ENCODE measurements at regions not wholly inside any gene's neighbourhood (a gene's known extent, or its start where the extent isn't known, plus 50 kb on each side); places are given as distances from the start of the nearest gene placed in this dataset.
A peak's percentile ranks its signal among the peaks of the same experiment; 100 is the strongest.

DNA sequence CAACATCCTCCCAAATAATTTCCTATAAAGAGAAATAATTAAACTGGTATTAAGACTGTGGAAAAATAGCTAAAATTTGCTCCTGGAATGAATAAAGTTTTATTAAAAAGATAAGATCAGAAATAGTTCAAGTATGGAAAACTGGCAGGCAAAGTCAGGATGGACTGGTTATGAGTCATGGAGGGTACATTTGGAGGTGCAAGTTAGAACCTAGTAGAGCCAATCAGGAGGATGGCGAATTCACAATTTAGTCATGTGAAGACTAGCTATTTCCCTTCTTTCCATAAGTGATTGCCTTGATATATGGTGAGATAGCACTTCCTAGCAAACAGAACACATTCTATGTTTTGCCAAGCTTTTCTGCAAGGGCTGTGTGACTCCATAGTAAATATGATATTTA lies 1303.5 kb downstream of the EFNA5 start:
- H3K9me3 ChIP-seq (ENCODE audit: insufficient read depth, low read depth, low read length) = no peaks in the 10 kb centered on the region
- no peaks in the 10 kb centered on the region for H3K4me1 ChIP-seq (ENCODE audit: insufficient read depth, low read length)
- H3K4me3 ChIP-seq (ENCODE audit: low read length) = no peak overlapping the region
- no peaks in the 10 kb centered on the region for H3K36me3 ChIP-seq (ENCODE audit: insufficient read depth, low read length)
- no peak overlapping the region for H3K9ac ChIP-seq (ENCODE audit: low read depth, low read length)
- 89% methylated on average over 1 of the region's 1 CpG for WGBS
- H3K27me3 ChIP-seq (ENCODE audit: insufficient read depth, low read length) = no peaks in the 10 kb centered on the region
- H3K27ac ChIP-seq (ENCODE audit: low read depth, low read length) = no peak overlapping the region

- no peak overlapping the region for H3K4me3 ChIP-seq (ENCODE audit: low read length)
- no peaks in the 10 kb centered on the region for H3K36me3 ChIP-seq (ENCODE audit: insufficient read depth, low read length)
- H3K27ac ChIP-seq (ENCODE audit: low read depth, low read length) = no peak overlapping the region
- no peaks in the 10 kb centered on the region for H3K4me1 ChIP-seq (ENCODE audit: insufficient read depth, low read length)
- no peak overlapping the region for H3K9ac ChIP-seq (ENCODE audit: low read depth, low read length)
- 0 out of 2 replicates have a peak, but pooled peaks cover 4% of the 10 kb centered on the region for H3K9me3 ChIP-seq (ENCODE audit: insufficient read depth, low read depth, low read length)
- 100% methylated on average over 1 of the region's 1 CpG for WGBS
- H3K27me3 ChIP-seq (ENCODE audit: insufficient read depth, low read length) = no peaks in the 10 kb centered on the region
Measured at GRCh38 chr5:106363578-106363977, 1307.2 kb downstream of the EFNA5 start.

GRCh38 chr5:106361905-106362304 lies 1308.8 kb downstream of the EFNA5 start:
- 96% methylated on average over 1 of the region's 1 CpG for WGBS
- no peak overlapping the region for H3K9ac ChIP-seq (ENCODE audit: low read depth, low read length)
- no peak overlapping the region for H3K4me3 ChIP-seq (ENCODE audit: low read length)
- no peak overlapping the region for H3K27ac ChIP-seq (ENCODE audit: low read depth, low read length)
- no peaks in the 10 kb centered on the region for H3K36me3 ChIP-seq (ENCODE audit: insufficient read depth, low read length)
- H3K9me3 ChIP-seq (ENCODE audit: insufficient read depth, low read depth, low read length) = 0 out of 2 replicates have a peak, but pooled peaks cover 4% of the 10 kb centered on the region
- H3K4me1 ChIP-seq (ENCODE audit: insufficient read depth, low read length) = no peaks in the 10 kb centered on the region
- H3K27me3 ChIP-seq (ENCODE audit: insufficient read depth, low read length) = no peaks in the 10 kb centered on the region

DNA sequence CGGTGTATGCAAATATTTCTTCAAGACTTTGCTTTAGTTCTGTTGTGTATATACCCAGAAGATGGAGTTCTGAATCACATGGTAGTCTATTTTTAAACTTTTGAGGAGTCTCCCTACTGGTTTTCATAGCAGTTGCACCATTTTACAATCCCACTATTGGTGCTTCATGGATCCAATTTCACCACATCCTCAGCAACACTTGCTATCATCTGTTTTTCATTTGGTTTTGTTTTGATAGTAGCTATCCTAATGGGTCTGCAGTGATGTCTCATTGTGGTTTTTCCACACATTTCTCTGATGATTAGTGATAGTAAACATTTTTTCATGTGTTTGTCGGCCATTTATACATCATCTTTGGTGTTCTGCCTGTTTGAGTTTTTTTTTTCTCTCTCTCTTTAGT lies 1339.3 kb downstream of the EFNA5 start:
- 100% methylated on average over 1 of the region's 2 CpGs for WGBS
- Histone ChIP-seq H3K9ac (ENCODE audit: low read depth, low read length) (no peak overlapping the region), H3K4me3 (ENCODE audit: low read length) (no peak overlapping the region), H3K4me1 (ENCODE audit: insufficient read depth, low read length) (no peaks in the 10 kb centered on the region), H3K27me3 (ENCODE audit: insufficient read depth, low read length) (no peaks in the 10 kb centered on the region), H3K9me3 (ENCODE audit: insufficient read depth, low read depth, low read length) (0 out of 2 replicates have a peak, but pooled peaks cover 4% of the 10 kb centered on the region), H3K36me3 (ENCODE audit: insufficient read depth, low read length) (no peaks in the 10 kb centered on the region), H3K27ac (ENCODE audit: low read depth, low read length) (no peak overlapping the region)

GRCh38 chr5:106324356-106324755 lies 1346.4 kb downstream of the EFNA5 start:
- 91% methylated on average over 2 of the region's 2 CpGs for WGBS
- no peaks in the 10 kb centered on the region for H3K27me3 ChIP-seq (ENCODE audit: insufficient read depth, low read length)
- H3K36me3 ChIP-seq (ENCODE audit: insufficient read depth, low read length) = no peaks in the 10 kb centered on the region
- H3K27ac ChIP-seq (ENCODE audit: low read depth, low read length) = no peak overlapping the region
- H3K4me1 ChIP-seq (ENCODE audit: insufficient read depth, low read length) = no peaks in the 10 kb centered on the region
- H3K9ac ChIP-seq (ENCODE audit: low read depth, low read length) = no peak overlapping the region
- no peak overlapping the region for H3K4me3 ChIP-seq (ENCODE audit: low read length)
- H3K9me3 ChIP-seq (ENCODE audit: insufficient read depth, low read depth, low read length) = no peaks in the 10 kb centered on the region

- Histone ChIP-seq H3K36me3 (ENCODE audit: insufficient read depth, low read length) (no peaks in the 10 kb centered on the region), H3K4me1 (ENCODE audit: insufficient read depth, low read length) (no peaks in the 10 kb centered on the region), H3K27ac (ENCODE audit: low read depth, low read length) (no peak overlapping the region), H3K9ac (ENCODE audit: low read depth, low read length) (no peak overlapping the region), H3K9me3 (ENCODE audit: insufficient read depth, low read depth, low read length) (no peaks in the 10 kb centered on the region), H3K27me3 (ENCODE audit: insufficient read depth, low read length) (no peaks in the 10 kb centered on the region), H3K4me3 (ENCODE audit: low read length) (no peak overlapping the region)
- 94% methylated on average over 6 of the region's 6 CpGs for WGBS
Measured at GRCh38 chr5:106321242-106321641, 1349.5 kb downstream of the EFNA5 start.

- no peaks in the 10 kb centered on the region for H3K36me3 ChIP-seq (ENCODE audit: insufficient read depth, low read length)
- H3K27me3 ChIP-seq (ENCODE audit: insufficient read depth, low read length) = no peaks in the 10 kb centered on the region
- H3K4me3 ChIP-seq (ENCODE audit: low read length) = no peak overlapping the region
- WGBS = 86% methylated on average over 1 of the region's 2 CpGs
- no peaks in the 10 kb centered on the region for H3K9me3 ChIP-seq (ENCODE audit: insufficient read depth, low read depth, low read length)
- H3K4me1 ChIP-seq (ENCODE audit: insufficient read depth, low read length) = no peaks in the 10 kb centered on the region
- no peak overlapping the region for H3K9ac ChIP-seq (ENCODE audit: low read depth, low read length)
- H3K27ac ChIP-seq (ENCODE audit: low read depth, low read length) = no peak overlapping the region
Measured at GRCh38 chr5:106314221-106314824, 1356.4 kb downstream of the EFNA5 start.

- Histone ChIP-seq H3K9me3 (ENCODE audit: insufficient read depth, low read depth, low read length) (no peaks in the 10 kb centered on the region), H3K4me1 (ENCODE audit: insufficient read depth, low read length) (peaks cover 6% of the 10 kb centered on the region; the same call in 1 of the 2 replicates), H3K4me3 (ENCODE audit: low read length) (no peak overlapping the region), H3K9ac (ENCODE audit: low read depth, low read length) (no peak overlapping the region), H3K36me3 (ENCODE audit: insufficient read depth, low read length) (no peaks in the 10 kb centered on the region), H3K27me3 (ENCODE audit: insufficient read depth, low read length) (no peaks in the 10 kb centered on the region), H3K27ac (ENCODE audit: low read depth, low read length) (no peak overlapping the region)
Measured at GRCh38 chr5:106312360-106312759, 1358.4 kb downstream of the EFNA5 start.

DNA sequence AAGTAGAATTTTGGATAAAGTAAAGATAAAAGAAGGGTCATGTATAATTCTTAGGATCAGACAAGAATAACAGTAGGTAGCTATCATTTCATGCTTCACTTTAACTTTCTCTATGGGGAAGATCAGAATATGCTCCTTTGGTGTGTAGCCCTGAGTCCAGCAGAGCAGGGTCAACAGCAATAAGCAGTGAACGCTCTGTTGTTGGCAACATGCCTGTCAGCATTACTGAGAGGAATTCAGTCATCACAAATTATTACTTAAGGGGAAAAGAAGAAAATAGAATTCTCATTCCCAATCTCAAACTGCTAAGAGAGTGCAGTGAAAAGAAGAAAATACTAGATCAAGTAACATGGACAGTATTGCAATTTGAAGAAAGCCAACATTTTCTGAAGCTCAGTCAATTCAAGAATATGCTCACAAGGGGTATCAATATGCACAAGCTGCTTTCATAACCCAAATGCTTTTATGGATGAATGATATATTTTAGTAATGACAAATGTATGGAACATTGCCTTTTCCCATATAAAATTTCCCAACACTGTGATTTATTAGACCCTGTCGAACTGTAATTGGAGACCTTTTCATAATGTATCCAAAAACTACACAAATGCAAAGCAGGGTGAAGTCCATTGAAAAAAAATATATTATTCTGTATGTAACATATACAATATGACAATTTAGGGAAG lies 1359.4 kb downstream of the EFNA5 start:
- H3K36me3 ChIP-seq (ENCODE audit: insufficient read depth, low read length) = no peaks in the 10 kb centered on the region
- H3K9ac ChIP-seq (ENCODE audit: low read depth, low read length) = no peak overlapping the region
- H3K4me1 ChIP-seq (ENCODE audit: insufficient read depth, low read length) = peaks cover 14% of the 10 kb centered on the region
- no peak overlapping the region for H3K4me3 ChIP-seq (ENCODE audit: low read length)
- no peaks in the 10 kb centered on the region for H3K9me3 ChIP-seq (ENCODE audit: insufficient read depth, low read depth, low read length)
- no peaks in the 10 kb centered on the region for H3K27me3 ChIP-seq (ENCODE audit: insufficient read depth, low read length)
- no peak overlapping the region for H3K27ac ChIP-seq (ENCODE audit: low read depth, low read length)
- 100% methylated on average over 2 of the region's 2 CpGs for WGBS

GRCh38 chr5:106307265-106307664 lies 1363.5 kb downstream of the EFNA5 start:
- no peaks in the 10 kb centered on the region for H3K27me3 ChIP-seq (ENCODE audit: insufficient read depth, low read length)
- peaks cover 26% of the 10 kb centered on the region for H3K4me1 ChIP-seq (ENCODE audit: insufficient read depth, low read length)
- no peaks in the 10 kb centered on the region for H3K9me3 ChIP-seq (ENCODE audit: insufficient read depth, low read depth, low read length)
- H3K27ac ChIP-seq (ENCODE audit: low read depth, low read length) = peak overlapping the region; percentile 87
- no peak overlapping the region for H3K4me3 ChIP-seq (ENCODE audit: low read length)
- no peaks in the 10 kb centered on the region for H3K36me3 ChIP-seq (ENCODE audit: insufficient read depth, low read length)
- 91% methylated on average over 3 of the region's 5 CpGs for WGBS
- H3K9ac ChIP-seq (ENCODE audit: low read depth, low read length) = peak overlapping the region; percentile 24; the same call in 1 of the 2 replicates

DNA sequence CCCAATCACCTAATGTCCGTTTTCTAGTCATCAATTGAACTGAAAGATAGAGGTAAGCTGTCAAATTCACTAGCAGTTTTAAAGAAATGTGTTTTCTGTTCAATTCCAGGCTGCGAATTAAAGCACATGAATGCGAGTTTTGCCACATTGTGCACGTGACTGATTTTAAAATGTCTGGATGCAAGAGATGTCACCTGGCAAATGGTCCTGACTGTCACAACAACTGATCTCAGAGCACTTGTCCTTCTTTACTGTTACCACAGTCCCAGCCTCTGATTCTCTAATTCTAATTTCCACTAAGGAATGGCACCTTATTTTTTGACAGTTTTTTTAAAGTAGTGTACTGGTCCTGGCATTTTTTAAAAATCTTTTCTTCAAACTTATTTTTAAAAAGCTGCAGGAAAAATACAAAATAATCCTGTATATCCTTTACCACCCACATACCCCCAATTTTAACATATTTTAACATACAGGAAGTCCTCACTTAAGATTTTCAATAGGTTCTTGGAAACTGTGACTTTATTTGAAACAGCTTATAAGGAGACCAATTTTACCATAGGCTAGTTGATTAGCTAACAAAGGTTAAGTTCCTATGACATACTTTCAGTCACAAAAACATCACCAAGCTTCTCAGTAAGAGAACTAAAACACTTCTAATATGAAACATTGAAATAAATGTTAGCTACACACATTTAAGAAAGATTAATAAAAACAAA lies 1364.3 kb downstream of the EFNA5 start:
- Histone ChIP-seq H3K36me3 (ENCODE audit: insufficient read depth, low read length) (no peaks in the 10 kb centered on the region), H3K27ac (ENCODE audit: low read depth, low read length) (peak overlapping the region; percentile 87), H3K4me3 (ENCODE audit: low read length) (no peak overlapping the region), H3K27me3 (ENCODE audit: insufficient read depth, low read length) (no peaks in the 10 kb centered on the region), H3K9ac (ENCODE audit: low read depth, low read length) (peak overlapping the region; percentile 24; the same call in 1 of the 2 replicates), H3K4me1 (ENCODE audit: insufficient read depth, low read length) (peaks cover 26% of the 10 kb centered on the region), H3K9me3 (ENCODE audit: insufficient read depth, low read depth, low read length) (no peaks in the 10 kb centered on the region)
- 75% methylated on average over 4 of the region's 4 CpGs for WGBS

Data from HUES64 (cell line).